Brain microvascular endothelial cell (primary cell): ENCODE measurements at regions not wholly inside any gene's neighbourhood (a gene's known extent, or its start where the extent isn't known, plus 50 kb on each side); places are given as distances from the start of the nearest gene placed in this dataset.

Experiments used
- DNase-seq: peaks from one replicate; pipeline ENCODE4 v3.0.0-alpha.2; 2020
- H3K27ac ChIP-seq: fragments of 250-450 bp; sonication (Bioruptor Pico); 2 replicates; pipeline ENCODE4 v1.5.1; 2020; ENCODE audit warnings: mild to moderate bottlenecking, moderate library complexity
- H3K27me3 ChIP-seq: fragments of 250-450 bp; sonication (Bioruptor Pico); replicated peaks from 2 replicates; pipeline ENCODE4 v1.5.1; 2020; ENCODE audit warnings: mild to moderate bottlenecking
- H3K36me3 ChIP-seq: fragments of 250-450 bp; sonication (Bioruptor Pico); replicated peaks from 2 replicates; pipeline ENCODE4 v1.5.1; 2020; ENCODE audit warnings: mild to moderate bottlenecking
- H3K4me3 ChIP-seq: 2 replicates; pipeline ENCODE4 v1.5.1; 2011; ENCODE audit warnings: low read depth, mild to moderate bottlenecking, control low read depth, low read length, moderate library complexity
- in situ Hi-C: cut with HindIII; loops from 2 replicates; pipeline ENCODE4 v1.10.0; 2017; ENCODE audit warnings: low sequenced_read_pairs, low pct_ligation_motif_present
- TF ChIP-seq, protein P1 (sequence below): IDR thresholded peaks from 2 replicates; pipeline ENCODE4 v1.5.1; 2011; ENCODE audit warnings: low read depth, mild to moderate bottlenecking, moderate library complexity, low read length, control low read depth, inconsistent platforms; ENCODE audit errors: missing control alignments

DNA sequence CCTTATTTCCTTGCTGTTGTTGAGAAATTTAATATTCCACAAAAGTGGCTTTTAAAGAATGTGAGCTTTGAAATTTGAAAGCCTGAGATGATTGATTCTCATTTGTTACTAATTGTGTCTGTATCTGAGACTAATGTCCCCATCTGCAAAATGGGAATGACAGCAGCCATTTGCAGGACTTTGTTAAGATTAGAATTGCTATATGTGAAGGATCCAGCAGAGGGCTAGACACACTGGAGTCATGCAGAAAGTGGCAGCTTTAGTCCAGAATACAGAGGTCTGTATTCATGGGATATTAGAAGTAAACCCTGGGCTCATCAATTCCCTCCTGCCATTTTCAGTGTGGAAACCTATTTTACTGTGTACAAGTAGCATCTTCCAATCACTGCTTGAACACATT lies 296.5 kb upstream of the GYPC start:
- peak; percentile 31 for DNase-seq
- Histone ChIP-seq H3K36me3 (no peaks in the 10 kb centered on the region), H3K4me3 (no peak overlapping the region), H3K27me3 (no peaks in the 10 kb centered on the region), H3K27ac (no peak overlapping the region)
- in situ Hi-C loops: no loop called here
- TF ChIP-seq, protein P1, sequence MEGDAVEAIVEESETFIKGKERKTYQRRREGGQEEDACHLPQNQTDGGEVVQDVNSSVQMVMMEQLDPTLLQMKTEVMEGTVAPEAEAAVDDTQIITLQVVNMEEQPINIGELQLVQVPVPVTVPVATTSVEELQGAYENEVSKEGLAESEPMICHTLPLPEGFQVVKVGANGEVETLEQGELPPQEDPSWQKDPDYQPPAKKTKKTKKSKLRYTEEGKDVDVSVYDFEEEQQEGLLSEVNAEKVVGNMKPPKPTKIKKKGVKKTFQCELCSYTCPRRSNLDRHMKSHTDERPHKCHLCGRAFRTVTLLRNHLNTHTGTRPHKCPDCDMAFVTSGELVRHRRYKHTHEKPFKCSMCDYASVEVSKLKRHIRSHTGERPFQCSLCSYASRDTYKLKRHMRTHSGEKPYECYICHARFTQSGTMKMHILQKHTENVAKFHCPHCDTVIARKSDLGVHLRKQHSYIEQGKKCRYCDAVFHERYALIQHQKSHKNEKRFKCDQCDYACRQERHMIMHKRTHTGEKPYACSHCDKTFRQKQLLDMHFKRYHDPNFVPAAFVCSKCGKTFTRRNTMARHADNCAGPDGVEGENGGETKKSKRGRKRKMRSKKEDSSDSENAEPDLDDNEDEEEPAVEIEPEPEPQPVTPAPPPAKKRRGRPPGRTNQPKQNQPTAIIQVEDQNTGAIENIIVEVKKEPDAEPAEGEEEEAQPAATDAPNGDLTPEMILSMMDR: peak; percentile 39

DNA sequence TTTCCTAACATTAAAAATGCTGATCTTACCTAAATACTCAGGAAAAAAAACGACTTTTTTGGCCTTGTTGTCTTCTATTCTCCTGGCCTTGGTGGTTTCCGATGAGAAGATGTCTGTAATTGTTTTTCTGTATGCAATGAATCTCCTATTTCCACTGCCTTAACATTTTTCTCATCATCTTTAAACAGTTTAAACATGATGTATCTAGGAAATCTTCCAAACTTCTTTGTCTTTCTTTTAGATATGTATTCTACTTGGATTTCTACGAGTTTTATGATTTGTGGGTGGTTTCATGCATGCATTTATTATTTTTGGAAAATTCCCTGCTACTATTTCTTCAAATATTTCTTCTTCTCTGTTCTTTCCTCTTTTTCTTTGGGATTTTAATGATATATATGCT lies 288.6 kb upstream of the GYPC start:
- DNase-seq: no peak
- in situ Hi-C loops: no loop called here
- no peak overlapping the region for H3K27ac ChIP-seq
- H3K27me3 ChIP-seq: no peaks in the 10 kb centered on the region
- H3K36me3 ChIP-seq: no peaks in the 10 kb centered on the region
- H3K4me3 ChIP-seq: no peak overlapping the region
- TF ChIP-seq, protein P1: no peak

DNA sequence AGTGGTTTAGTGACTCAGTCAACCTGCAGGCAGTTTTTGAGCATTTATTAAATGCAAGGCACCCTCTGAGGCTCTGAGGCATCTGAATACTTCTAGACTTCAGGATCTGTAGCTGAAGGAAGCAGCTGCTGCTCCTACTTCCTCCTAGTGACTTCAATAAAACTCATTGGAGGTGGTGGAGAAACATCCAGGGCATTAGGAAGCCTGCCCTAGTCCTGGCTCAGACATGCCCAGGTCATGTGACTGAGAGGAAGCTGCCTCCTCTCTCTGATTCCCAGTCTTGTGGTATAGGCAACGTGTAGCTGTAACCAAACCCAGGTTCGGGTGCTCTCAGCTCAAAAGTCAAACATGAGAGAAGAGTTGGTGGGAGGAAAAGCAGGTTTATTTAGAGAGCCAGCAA lies 287.2 kb upstream of the GYPC start:
- DNase-seq: no peak
- Histone ChIP-seq H3K4me3 (no peak overlapping the region), H3K27ac (no peak overlapping the region), H3K36me3 (no peaks in the 10 kb centered on the region), H3K27me3 (no peaks in the 10 kb centered on the region)
- in situ Hi-C loops: no loop called here
- TF ChIP-seq, protein P1: no peak

DNA sequence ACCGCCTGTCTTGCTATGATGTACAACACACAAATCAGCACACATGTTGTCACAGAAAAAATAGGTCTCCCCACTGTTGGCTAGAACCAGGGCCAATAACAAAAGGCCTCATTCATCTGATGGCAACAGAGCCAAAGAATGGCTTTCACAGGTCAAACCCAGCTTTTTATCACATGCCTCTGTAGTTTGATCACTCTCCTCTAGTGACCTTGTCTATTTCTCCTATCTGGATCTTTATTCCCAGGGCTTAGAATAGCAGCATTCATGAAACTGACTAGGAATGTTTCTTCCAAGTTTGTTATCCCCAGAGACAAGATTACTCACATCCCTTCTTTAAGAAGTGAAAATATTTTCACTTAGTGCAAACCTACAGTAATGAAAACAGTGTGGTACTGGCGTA lies 285.8 kb upstream of the GYPC start:
- in situ Hi-C loops: no loop called here
- Histone ChIP-seq H3K36me3 (no peaks in the 10 kb centered on the region), H3K27ac (peak overlapping the region; percentile 35), H3K27me3 (no peaks in the 10 kb centered on the region), H3K4me3 (no peak overlapping the region)
- TF ChIP-seq, protein P1: no peak
- peak; percentile 57 for DNase-seq

- in situ Hi-C loops: no loop called here
- Histone ChIP-seq H3K36me3 (no peaks in the 10 kb centered on the region), H3K27ac (no peak overlapping the region), H3K27me3 (no peaks in the 10 kb centered on the region), H3K4me3 (no peak overlapping the region)
- DNase-seq: no peak
- TF ChIP-seq, protein P1: no peak
These were observed 283.6 kb upstream of the GYPC start for GRCh38 chr2:126372406-126372805.

GRCh38 chr2:126378176-126378575 lies 277.8 kb upstream of the GYPC start:
- H3K36me3 ChIP-seq: no peaks in the 10 kb centered on the region
- in situ Hi-C loops: no loop called here
- TF ChIP-seq, protein P1: no peak
- no peak overlapping the region for H3K27ac ChIP-seq
- DNase-seq: no peak
- no peaks in the 10 kb centered on the region for H3K27me3 ChIP-seq
- H3K4me3 ChIP-seq: no peak overlapping the region
